NCI-H526 treated with DMSO at 0.1 percent for 48 hours (cell line): ENCODE measurements at regions not wholly inside any gene's neighbourhood (a gene's known extent, or its start where the extent isn't known, plus 50 kb on each side); places are given as distances from the start of the nearest gene placed in this dataset.
"Not testable (repeated sequence)": the region's sequence is repeated elsewhere in the genome, so short reads cannot be mapped to it uniquely, and the experiment has no call there.

Source experiments
- DNase-seq: peaks from one replicate; lab custom pipeline; 2025; lab: John Stamatoyannopoulos, UW

GRCh38 chr7:135872861-135873260 is 104.3 kb downstream of the MTPN start:
- not testable (repeated sequence) for DNase-seq

GRCh38 chr7:135862586-135863340 is 114.2 kb upstream of the FAM180A start:
- no peak for DNase-seq

DNA sequence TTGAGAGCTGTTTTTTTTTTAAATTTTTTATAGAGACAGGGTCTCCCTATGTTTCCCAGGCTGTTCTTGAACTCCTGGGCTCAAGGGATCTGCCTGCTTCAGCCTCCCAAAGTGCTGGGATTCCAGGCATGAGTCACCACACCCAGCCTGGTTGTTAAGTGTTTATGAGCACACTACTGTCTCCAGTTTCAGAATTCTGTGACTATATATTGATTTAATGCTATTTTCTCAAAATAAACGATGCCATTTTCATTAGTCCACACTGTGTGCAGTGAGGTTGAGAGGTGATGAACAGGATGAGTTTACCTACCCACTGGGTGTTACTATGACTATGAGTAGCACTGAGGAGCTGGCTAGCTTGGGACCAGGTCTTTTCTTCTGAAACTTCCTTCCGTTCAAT is 110.9 kb upstream of the FAM180A start:
- DNase-seq: no peak

GRCh38 chr7:135858851-135859250 is 110.2 kb upstream of the FAM180A start:
- no peak for DNase-seq

GRCh38 chr7:135858379-135858778 is 109.8 kb upstream of the FAM180A start:
- no peak for DNase-seq

GRCh38 chr7:135857519-135858274 is 109.1 kb upstream of the FAM180A start:
- DNase-seq: no peak

- no peak for DNase-seq
Observed at GRCh38 chr7:135856356-135857144, 107.9 kb upstream of the FAM180A start.

GRCh38 chr7:135855846-135856245 is 107.2 kb upstream of the FAM180A start:
- DNase-seq: no peak

DNA sequence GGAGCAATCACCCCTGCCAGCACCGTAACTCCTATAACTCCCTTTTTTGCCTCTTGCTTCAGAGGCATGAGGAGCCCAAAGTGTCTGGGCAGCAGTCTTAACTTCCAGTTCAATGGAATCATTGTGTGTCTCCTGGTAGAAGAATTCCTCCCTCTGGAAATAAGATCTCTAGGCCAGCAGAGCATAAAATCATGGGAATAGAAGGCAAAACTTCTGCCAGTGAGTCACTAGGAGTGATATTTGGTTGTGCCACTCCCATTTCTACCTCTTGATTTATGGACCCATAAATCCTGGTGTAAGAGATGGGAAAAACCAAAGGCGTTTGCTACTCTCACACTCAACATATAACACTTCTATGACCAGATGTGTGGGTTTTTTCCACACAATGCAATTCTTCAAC is 104.9 kb upstream of the FAM180A start:
- no peak for DNase-seq

- DNase-seq: no peak
Observed at GRCh38 chr7:135853008-135853407, 104.4 kb upstream of the FAM180A start.

GRCh38 chr7:135847242-135847641 is 98.6 kb upstream of the FAM180A start:
- DNase-seq: no peak

- DNase-seq: no peak
Observed at GRCh38 chr7:135846339-135846738, 97.7 kb upstream of the FAM180A start.

DNA sequence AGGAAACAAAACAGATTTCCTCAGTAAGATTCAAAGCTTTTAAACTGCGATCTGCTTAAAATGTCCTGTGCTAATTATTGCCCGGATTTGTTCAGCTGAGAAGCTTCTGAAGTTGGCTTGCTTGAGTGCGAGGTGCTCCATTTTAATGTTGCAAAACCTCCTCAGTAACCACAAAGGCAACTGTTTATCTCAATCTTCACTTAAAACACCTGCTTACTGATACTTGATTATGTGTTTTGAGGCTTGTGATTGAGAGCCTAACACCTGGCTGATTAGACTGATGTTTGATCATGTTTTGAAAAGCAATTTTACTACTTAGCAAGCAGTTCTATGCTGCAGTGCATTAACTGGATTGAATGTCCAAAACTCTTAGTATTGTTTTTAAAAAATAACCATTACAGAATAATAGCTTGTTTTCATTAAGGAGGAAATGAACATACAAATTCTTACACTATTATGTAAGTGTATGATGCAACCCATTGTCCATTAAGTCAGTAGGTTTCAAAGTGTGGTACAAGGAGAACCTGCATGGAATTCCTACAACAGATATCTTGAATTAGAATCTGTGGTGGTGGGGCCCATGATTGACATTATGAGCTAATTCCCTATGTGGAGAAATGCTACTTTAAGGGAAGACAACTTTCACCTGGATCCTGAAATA is 96.9 kb upstream of the FAM180A start:
- DNase-seq: no peak

DNA sequence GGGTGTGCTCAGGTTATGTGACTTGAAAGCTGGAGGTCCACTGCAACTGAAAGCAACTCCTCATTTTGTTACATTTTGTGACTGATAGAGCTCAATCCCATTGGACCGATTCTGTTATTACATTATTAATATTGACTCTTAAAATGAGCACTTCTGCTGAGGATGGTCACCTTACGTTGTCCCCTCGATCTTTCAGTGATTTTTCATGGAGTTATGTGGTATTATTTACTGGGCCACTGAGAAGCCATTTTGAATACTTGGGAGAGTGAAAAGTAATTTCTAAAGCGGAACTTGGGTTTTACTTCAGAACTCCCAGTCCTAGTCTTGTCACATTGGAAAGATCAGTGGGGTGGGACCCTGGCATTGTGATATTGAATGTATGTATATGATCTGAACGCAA is 96.3 kb upstream of the FAM180A start:
- no peak for DNase-seq

- DNase-seq: no peak
Observed at GRCh38 chr7:135843214-135843613, 94.6 kb upstream of the FAM180A start.

DNA sequence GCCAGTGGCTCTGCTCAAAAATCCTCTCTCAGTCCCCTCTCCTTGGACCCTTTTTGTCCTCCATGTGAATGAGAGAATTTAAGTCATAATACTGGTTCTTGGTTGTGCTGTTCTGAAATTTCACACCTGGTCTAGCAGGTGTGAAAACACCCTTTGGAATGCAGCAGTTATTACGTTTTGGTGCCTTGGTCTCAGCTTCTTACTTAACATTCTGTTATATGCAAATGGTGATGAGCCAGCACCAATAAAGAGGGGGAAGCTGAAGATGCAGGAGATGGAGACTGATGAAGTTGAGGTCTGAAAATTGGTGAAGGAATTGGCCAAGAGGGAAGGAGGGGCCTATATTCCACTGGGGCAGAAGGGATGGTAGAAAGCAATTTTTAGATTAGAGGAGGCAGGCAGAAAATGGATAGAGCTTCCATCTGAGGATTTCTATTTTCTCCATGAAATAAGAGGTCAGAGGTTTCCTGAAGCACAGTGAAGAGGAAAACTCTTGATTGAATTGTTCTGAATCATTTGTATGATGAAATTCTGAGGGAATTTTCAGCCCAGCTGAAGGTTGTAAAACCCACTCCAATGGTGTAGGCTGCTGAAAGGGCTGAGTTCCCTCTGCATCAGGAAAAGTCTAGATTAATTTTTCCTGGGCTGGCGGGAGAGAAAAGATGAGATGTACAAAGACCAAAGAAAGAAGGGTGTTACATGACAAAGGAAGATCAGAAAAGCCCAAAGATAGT is 94.0 kb upstream of the FAM180A start:
- no peak for DNase-seq

- DNase-seq: peak; percentile 97
Observed at GRCh38 chr7:135840591-135840990, 92.0 kb upstream of the FAM180A start.

GRCh38 chr7:135837675-135838074 is 89.1 kb upstream of the FAM180A start:
- no peak for DNase-seq

DNA sequence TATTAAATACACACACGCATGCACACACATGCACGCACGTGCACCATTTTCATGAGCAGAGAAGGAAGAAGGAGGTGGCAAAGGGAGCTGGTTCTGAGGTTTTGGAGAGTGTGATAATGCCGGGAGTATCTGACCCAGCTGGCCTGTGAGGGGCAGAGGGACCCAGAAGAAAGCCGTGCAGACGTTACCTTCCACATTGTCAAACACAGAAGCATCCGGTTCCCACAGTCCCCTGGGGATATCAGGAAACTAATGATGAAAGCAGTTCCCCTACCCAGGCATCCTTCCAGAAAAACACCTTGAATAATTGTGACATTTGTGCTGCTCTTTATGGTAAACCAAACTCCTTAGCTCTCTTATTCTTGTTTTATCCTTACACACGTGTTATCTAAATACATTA is 85.7 kb upstream of the FAM180A start:
- no peak for DNase-seq

DNA sequence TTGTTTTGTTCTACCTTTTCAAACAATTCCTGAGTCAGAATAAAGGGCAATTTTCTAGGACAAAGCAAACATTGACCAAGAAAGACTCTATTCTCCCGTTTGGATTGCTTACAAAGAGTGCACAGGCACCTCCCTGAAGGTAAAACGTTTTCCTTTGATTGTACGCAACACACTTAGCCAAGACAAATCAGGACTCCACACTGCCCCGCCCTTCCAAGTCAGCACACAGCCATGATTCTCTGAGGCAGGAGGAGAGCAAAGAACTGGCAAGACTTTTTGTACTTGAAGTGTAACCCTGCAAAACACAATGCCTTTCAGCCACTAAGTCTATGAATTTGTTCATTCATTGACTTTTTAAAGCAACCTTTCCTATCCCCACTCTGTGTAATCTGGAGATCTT is 85.0 kb upstream of the FAM180A start:
- DNase-seq: no peak

DNA sequence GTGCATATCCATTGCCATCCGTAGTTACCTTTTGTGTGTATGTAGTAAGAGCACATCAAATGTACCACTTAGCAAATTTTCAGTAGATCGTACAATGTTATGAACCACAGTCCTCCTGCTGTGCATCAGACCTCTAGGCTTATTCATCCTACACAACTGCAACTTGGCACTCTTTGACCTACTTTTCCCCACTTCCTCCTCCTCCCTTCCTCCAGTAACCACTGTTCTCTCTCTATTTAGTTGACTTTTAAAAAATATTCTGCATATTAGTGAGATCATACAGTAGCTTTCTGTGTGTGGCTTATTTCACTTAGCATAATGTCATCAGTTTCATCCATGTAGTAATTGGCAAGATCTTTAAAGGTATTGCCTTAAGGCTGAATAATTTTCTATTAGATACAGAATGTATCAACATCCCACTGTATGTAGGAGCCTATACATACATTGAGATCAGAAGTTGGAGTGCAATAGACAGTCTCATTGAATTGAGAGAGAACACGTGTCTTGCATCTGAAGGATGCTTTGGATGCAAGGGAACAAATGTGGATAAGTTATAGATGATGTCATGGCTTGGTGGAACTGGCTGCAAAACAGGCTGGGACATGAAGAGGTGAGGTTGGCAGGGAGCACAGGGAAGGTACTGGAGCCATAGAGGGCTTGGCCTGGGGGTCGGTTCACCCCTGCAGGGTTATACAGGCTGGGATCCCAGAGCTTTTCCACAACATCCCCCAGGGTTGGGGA is 83.0 kb upstream of the FAM180A start:
- DNase-seq: no peak
